ENCODE measurements at regions not wholly inside any gene's neighbourhood (a gene's known extent, or its start where the extent isn't known, plus 50 kb on each side); places are given as distances from the start of the nearest gene placed in this dataset.

DNA sequence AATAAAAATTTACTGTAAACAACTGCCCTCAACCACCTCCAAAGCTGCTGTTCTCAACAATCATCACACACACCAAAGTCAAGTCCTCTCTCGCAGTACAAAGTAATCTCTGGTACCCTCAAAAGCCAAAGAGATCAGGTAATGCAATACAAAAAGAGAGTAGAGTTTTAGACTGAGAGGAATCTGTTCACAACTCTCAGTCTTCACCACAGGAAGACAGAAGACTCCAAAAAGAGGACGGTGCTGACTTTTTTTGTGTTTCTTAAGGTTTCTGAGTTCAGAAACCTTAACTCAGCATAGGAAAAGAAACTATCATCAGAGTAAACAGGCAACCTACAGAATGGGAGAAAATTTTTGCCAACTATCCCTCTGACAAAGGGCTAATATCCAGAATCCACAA lies 1072.3 kb upstream of the DIAPH2 start:
- TF ChIP-seq CTCF (IDR thresholded peaks at IDR 0.05) (no peak), POLR2AphosphoS5 (IDR thresholded peaks at IDR 0.05; ENCODE audit: insufficient read depth in 1 of 2, low read depth in 1 of 2) (no peak), POLR2A (IDR thresholded peaks at IDR 0.05) (no peak)
